M059J (cell line): ENCODE measurements at regions not wholly inside any gene's neighbourhood (a gene's known extent, or its start where the extent isn't known, plus 50 kb on each side); places are given as distances from the start of the nearest gene placed in this dataset.

Experiments used
- DNase-seq: peaks from one replicate; pipeline ENCODE4 v3.0.0-alpha.2; 2012; ENCODE audit warnings: low read depth

DNA sequence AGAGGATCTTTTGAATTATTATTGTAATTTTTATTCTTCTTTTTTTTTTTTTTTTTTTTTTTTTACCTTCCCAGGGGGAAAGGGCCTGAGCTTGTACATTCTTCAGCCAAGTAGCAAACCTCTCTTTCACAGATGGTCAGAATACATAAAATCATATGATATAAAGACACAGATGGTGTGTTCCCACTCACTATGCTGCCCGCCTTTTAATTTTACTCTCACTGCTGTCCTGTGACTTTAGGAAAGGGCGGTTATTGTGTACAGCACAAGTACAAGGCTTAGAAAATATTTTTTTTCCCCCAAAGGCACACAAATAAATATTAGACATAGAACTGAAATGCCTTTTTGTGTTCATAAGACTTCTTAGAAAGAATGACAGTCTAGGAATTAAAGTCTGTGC, 213.6 kb downstream of the RPS24 start:
- no peak for DNase-seq

- peak; percentile 58 for DNase-seq
Measured at GRCh38 chr10:78247821-78248220, 214.2 kb downstream of the RPS24 start.

GRCh38 chr10:78248651-78249464, 215.2 kb downstream of the RPS24 start:
- peak; percentile 82 for DNase-seq

GRCh38 chr10:78249690-78250089, 216.0 kb downstream of the RPS24 start:
- DNase-seq, result no peak

DNA sequence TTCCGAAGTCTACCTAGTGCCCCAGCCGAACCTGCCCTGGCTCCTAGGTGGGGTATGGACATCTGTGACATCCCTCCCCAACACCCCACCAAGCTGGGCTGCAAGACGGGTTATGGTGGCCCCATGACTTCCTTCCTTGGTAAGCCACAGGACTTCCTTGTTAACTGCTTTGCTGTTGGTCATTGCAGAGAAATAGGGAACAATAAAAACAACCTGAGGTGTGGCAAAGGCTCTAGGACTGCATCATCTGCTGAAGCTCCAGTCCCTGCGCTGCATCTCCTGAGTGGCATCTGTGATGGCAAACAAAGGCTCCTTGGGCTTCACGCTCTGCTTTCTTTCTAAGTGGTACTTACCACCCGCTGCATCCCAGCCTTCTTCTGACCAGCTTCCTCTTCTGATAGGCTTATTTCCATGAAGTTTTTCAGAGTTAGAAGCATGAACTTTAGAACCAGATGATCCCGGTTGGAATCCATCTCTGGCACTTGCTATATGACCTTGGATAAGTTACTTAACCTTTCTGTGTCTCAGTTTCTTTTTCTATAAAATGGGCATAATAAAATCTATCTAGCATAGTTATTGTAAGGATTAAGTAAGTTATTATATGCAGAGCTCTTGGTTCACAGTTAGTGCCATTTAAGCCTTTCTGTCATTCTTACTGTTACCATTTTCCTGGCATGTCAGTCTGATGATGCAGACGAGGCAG, 216.8 kb downstream of the RPS24 start:
- DNase-seq, result no peak

GRCh38 chr10:78251016-78251385, 217.3 kb downstream of the RPS24 start:
- DNase-seq, result no peak

GRCh38 chr10:78252286-78252685, 218.6 kb downstream of the RPS24 start:
- no peak for DNase-seq

- DNase-seq, result no peak
Measured at GRCh38 chr10:78253063-78253853, 219.6 kb downstream of the RPS24 start.

DNA sequence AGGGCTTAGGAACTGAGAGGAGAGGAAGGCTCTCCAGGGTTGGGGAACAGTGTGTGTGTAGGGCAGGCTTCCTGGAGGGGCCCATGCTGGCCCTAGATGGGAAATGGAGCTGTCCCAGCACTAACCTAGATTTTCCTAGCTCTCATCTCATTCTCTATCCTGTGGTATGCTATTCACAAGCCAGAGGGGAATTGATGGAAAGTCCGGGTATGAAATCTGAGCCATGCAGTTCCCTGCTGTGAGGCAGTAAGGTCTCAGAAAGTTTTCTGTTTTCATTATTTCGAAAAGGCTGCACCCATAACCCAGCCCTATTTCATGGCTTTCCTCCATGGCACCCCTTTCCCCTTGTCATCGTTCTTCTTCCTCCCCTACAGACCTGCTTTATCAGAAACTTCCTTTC, 220.3 kb downstream of the RPS24 start:
- no peak for DNase-seq

GRCh38 chr10:78255214-78255613, 221.6 kb downstream of the RPS24 start:
- DNase-seq, result peak; percentile 50

DNA sequence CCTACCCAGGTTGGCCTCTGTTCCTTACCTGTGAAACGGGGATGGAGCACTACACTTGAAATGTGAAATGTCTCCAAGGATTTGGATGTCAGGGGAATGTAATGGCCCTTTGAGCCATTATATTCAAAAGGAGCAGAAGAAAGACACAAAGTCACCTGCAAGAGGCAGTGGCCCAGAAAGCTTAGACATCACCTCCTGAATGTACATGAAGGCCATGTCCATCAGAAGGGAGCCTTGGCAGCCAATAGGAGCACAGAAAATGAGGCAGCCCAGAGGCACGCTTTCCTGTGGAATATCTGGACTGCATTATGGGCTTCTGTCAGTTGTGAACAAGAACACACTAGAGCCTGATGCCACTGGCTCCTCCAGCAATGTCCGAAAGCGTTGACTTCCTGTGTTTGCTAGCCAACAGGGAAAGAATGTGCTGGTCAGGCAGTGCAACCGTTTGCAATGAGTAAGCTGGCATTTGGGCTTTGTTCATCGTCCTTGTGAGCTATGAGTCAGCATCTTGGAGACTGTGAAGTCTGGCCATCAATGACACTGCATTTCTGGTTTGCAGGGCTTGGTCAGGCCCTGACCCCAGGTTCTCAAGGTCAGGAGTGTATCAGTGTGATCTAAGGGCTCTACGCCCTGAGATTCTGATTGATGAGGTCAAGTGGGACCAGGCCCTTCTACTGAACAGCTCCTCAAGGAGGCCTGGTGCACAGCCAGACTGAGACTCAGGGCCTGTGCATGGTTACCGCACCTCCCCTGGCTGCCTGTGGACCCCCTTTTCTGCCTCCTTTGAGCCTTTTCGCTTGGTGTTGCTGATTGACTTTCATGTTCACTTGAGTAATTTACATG, 222.4 kb downstream of the RPS24 start:
- peak; percentile 98 for DNase-seq

GRCh38 chr10:78258323-78259030, 224.8 kb downstream of the RPS24 start:
- DNase-seq, result no peak

DNA sequence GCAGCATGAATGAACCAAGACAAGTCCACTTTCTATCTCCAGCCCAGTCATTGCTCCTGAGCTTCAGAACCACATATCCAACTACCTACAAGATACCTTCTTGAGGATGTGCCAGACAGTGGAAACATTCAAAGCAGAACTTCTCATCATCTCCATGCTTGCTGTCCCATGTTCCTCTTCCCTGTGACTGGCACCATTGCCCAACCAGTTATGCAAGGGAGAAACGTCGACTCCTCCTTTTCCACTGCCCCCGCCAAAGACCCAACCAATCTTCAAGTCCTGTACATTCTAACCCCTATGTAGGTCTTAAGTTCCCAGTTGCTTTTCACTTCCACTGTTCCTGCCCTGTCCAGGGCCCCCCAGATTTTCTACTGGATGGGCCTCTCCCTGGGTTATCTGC, 225.7 kb downstream of the RPS24 start:
- DNase-seq, result no peak

DNA sequence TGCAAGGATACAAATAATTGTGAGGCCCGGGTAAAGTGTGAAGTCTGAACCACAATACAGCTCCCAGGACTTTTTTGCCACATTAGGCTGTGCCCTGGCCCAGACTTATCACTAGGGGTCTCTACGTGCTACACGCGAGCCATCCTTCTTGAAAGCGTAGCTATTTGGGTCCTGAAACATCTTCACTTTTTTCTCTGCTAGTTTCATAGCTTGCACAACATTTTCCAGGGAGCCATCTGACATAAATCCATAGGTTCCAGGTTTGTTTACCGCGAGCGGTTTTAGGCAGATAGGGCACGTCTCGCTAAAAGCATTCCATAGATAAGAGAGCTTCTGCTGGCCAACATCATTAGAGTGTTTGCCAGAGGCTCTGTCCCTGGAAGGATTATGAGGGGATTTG, 226.5 kb downstream of the RPS24 start:
- DNase-seq, result no peak

GRCh38 chr10:78260680-78261079, 227.0 kb downstream of the RPS24 start:
- DNase-seq, result no peak

- peak; percentile 14 for DNase-seq
Measured at GRCh38 chr10:78261291-78261690, 227.6 kb downstream of the RPS24 start.

DNA sequence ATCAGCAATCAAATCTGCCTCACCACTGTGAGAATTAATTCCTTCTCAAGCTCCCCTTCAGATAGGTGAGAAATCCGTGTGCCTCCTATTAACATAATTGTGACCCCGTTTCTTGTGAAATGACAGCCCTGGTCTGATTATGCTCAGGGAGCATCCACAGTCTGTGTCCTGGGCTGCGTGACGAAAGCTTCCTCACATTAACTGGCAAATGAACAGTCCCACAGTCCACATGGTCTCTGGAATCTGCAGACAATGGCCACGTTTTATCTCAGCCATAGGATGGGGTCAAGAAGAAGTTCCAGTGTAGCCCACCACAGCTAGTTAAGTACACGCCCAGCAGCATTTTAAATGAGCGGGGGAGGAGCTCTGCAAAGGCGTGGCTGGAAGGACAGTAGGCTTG, 229.2 kb downstream of the RPS24 start:
- DNase-seq, result no peak

DNA sequence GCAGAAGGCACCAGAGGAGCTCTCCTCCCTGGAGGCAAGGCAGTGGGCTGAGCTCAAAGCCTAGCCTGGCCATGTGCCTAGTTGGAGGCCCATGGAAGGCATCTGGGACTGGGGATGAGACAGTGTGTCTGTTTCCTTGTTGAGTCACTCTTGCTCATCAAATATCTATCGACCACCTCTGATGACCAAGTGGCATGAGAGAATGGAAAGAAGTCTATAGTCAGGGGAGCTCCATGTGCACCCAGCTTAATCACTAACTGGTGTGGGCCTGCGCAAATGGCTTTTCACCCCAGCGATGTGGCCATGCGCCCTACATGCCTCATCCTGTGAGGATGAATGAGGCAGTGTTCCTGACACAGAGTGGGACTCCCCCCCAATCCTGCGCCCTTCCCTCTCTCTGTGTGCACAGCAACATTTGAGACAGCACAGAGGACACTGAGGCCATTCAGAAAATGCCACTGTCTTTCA, 229.9 kb downstream of the RPS24 start:
- peak; percentile 70 for DNase-seq

DNA sequence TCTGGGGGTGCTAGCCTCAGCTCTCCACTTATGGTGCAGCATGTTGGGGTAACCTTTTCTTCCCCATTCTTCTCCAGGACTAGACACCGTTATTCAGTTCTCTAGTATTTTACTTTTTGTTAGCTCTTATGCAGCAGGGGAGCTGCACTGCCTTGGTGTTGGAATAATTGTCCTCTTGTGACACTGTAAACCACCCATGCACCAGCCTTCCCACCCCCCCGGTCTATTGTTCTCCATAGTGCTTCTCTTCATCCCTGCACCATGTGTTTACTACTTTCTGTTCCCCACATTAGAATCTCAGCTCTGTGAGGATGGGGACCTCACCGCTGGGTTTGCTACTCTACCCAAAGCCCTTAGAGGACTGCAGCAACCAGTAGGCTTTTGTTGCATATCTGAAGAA, 230.7 kb downstream of the RPS24 start:
- no peak for DNase-seq

- no peak for DNase-seq
Measured at GRCh38 chr10:78266741-78267469, 233.2 kb downstream of the RPS24 start.
